Stromal cell of bone marrow (primary cell): ENCODE measurements at regions not wholly inside any gene's neighbourhood (a gene's known extent, or its start where the extent isn't known, plus 50 kb on each side); places are given as distances from the start of the nearest gene placed in this dataset.

Source experiments
- DNase-seq: peaks from one replicate; pipeline ENCODE4 v3.0.0-alpha.2; 2012; ENCODE audit warnings: low read depth

GRCh38 chr6:100944644-100945043 lies 63.5 kb upstream of the ASCC3 start:
- DNase-seq: no peak

GRCh38 chr6:100946021-100946540 lies 65.0 kb upstream of the ASCC3 start:
- no peak for DNase-seq

GRCh38 chr6:100946711-100947110 lies 65.6 kb upstream of the ASCC3 start:
- no peak for DNase-seq

GRCh38 chr6:100948381-100949133 lies 67.4 kb upstream of the ASCC3 start:
- DNase-seq: no peak

- no peak for DNase-seq
Observed at GRCh38 chr6:100952006-100952405, 70.9 kb upstream of the ASCC3 start.

- no peak for DNase-seq
Observed at GRCh38 chr6:100959280-100959679, 78.2 kb upstream of the ASCC3 start.

GRCh38 chr6:100962466-100962865 lies 81.3 kb upstream of the ASCC3 start:
- no peak for DNase-seq

- DNase-seq: no peak
Observed at GRCh38 chr6:100965067-100965466, 83.9 kb upstream of the ASCC3 start.

GRCh38 chr6:100968949-100969348 lies 87.8 kb upstream of the ASCC3 start:
- no peak for DNase-seq

GRCh38 chr6:100979267-100979666 lies 98.1 kb upstream of the ASCC3 start:
- no peak for DNase-seq

GRCh38 chr6:100980949-100981348 lies 99.8 kb upstream of the ASCC3 start:
- DNase-seq: no peak

- DNase-seq: no peak
Observed at GRCh38 chr6:100986921-100987320, 105.8 kb upstream of the ASCC3 start.

- no peak for DNase-seq
Observed at GRCh38 chr6:100987556-100987955, 106.4 kb upstream of the ASCC3 start.

- DNase-seq: no peak
Observed at GRCh38 chr6:100988391-100988984, 107.4 kb upstream of the ASCC3 start.

GRCh38 chr6:100990070-100990469 lies 108.9 kb upstream of the ASCC3 start:
- no peak for DNase-seq

- DNase-seq: no peak
Observed at GRCh38 chr6:100996409-100996808, 115.3 kb upstream of the ASCC3 start.

GRCh38 chr6:100998111-100998510 lies 117.0 kb upstream of the ASCC3 start:
- peak; percentile 1 for DNase-seq

- no peak for DNase-seq
Observed at GRCh38 chr6:100999034-100999597, 118.0 kb upstream of the ASCC3 start.

- no peak for DNase-seq
Observed at GRCh38 chr6:101000341-101000740, 119.2 kb upstream of the ASCC3 start.

GRCh38 chr6:101001012-101001411 lies 119.9 kb upstream of the ASCC3 start:
- no peak for DNase-seq

- no peak for DNase-seq
Observed at GRCh38 chr6:101001607-101002006, 120.5 kb upstream of the ASCC3 start.

- DNase-seq: no peak
Observed at GRCh38 chr6:101003075-101003474, 121.9 kb upstream of the ASCC3 start.

GRCh38 chr6:101011186-101011585 lies 130.1 kb upstream of the ASCC3 start:
- DNase-seq: no peak
